Activated CD4-positive, alpha-beta T cell treated with anti-CD3 and anti-CD28 coated beads, Interleukin-2, amount 50 U/mL, for 4 hours (primary cell): ENCODE measurements at regions not wholly inside any gene's neighbourhood (a gene's known extent, or its start where the extent isn't known, plus 50 kb on each side); places are given as distances from the start of the nearest gene placed in this dataset.

Source experiments
- DNase-seq, 2 experiments: peaks; one replicate each; pipeline ENCODE4 v3.0.0-alpha.2; 2020

- DNase-seq: no peak
Observed at GRCh38 chr2:234243871-234244565, 193.5 kb downstream of the SPP2 start.

- DNase-seq: no peak
Observed at GRCh38 chr2:234242459-234242836, 191.9 kb downstream of the SPP2 start.

GRCh38 chr2:234241656-234242458, 191.4 kb downstream of the SPP2 start:
- DNase-seq: no peak

- no peak for DNase-seq
Observed at GRCh38 chr2:234240917-234241316, 190.4 kb downstream of the SPP2 start.

GRCh38 chr2:234235191-234235590, 184.7 kb downstream of the SPP2 start:
- no peak for DNase-seq

GRCh38 chr2:234231460-234231859, 181.0 kb downstream of the SPP2 start:
- no peak for DNase-seq

GRCh38 chr2:234219046-234219310, 168.5 kb downstream of the SPP2 start:
- no peak for DNase-seq

- peak in 1 of 2 experiments; percentile 4 for DNase-seq
Observed at GRCh38 chr2:234218266-234219045, 168.0 kb downstream of the SPP2 start.

GRCh38 chr2:234212534-234212933, 162.0 kb downstream of the SPP2 start:
- DNase-seq: no peak

- DNase-seq: no peak
Observed at GRCh38 chr2:234211797-234212196, 161.3 kb downstream of the SPP2 start.

- no peak for DNase-seq
Observed at GRCh38 chr2:234206738-234207137, 156.2 kb downstream of the SPP2 start.

- no peak for DNase-seq
Observed at GRCh38 chr2:234204480-234204879, 154.0 kb downstream of the SPP2 start.

- DNase-seq: no peak
Observed at GRCh38 chr2:234203135-234203984, 152.9 kb downstream of the SPP2 start.

- no peak for DNase-seq
Observed at GRCh38 chr2:234202601-234203000, 152.1 kb downstream of the SPP2 start.

- no peak for DNase-seq
Observed at GRCh38 chr2:234199996-234200395, 149.5 kb downstream of the SPP2 start.

GRCh38 chr2:234198976-234199375, 148.5 kb downstream of the SPP2 start:
- DNase-seq: no peak

- no peak for DNase-seq
Observed at GRCh38 chr2:234195516-234195915, 145.0 kb downstream of the SPP2 start.

GRCh38 chr2:234193977-234194563, 143.6 kb downstream of the SPP2 start:
- no peak for DNase-seq

GRCh38 chr2:234191819-234192407, 141.4 kb downstream of the SPP2 start:
- no peak for DNase-seq

GRCh38 chr2:234189786-234190300, 139.3 kb downstream of the SPP2 start:
- no peak for DNase-seq

GRCh38 chr2:234189230-234189629, 138.7 kb downstream of the SPP2 start:
- DNase-seq: no peak

- DNase-seq: no peak
Observed at GRCh38 chr2:234187646-234188174, 137.2 kb downstream of the SPP2 start.
